ENCODE measurements at regions not wholly inside any gene's neighbourhood (a gene's known extent, or its start where the extent isn't known, plus 50 kb on each side); places are given as distances from the start of the nearest gene placed in this dataset.

DNA sequence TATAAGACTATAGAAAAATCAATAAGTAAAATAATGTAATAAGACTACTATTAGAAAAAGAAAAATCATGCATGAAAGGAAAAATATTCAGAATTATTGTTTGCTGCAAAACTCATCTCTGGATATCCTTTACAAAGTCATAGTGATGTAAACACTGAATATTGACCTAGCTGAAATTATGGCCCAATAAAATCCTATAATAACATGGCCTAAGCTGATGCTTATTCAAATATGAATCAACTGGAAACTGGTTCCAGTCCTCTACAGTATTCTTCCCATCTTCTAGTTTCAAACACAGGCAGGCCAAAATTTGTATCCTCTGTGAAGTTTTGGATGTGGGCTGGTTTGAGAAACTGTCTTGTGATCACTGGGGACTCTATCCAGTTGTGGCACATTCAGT, 134.5 kb downstream of the CNTN3 start (continued):
- TF ChIP-seq USF2 (IDR thresholded peaks at IDR 0.05; ENCODE audit: borderline replicate concordance, low read depth, low read length): no peak

GRCh38 chr3:74470313-74470712, 144.1 kb downstream of the CNTN3 start:
- no peak overlapping the region for H3K4me2 ChIP-seq
- H2AFZ ChIP-seq (ENCODE audit: low read depth): no peak overlapping the region
- H3K27me3 ChIP-seq (ENCODE audit: insufficient read depth): no peaks in the 10 kb centered on the region
- H3K36me3 ChIP-seq (replicated peaks in 1 of 2; ENCODE audit: control insufficient read depth in 1 of 2, insufficient read depth in 2 of 2, low read length in 1 of 2): no peaks in the 10 kb centered on the region
- TF ChIP-seq JUND (IDR thresholded peaks at IDR 0.05) (no peak), MXI1 (IDR thresholded peaks at IDR 0.05; ENCODE audit: low read depth, low read length) (no peak), SIN3A (IDR thresholded peaks at IDR 0.05; ENCODE audit: borderline replicate concordance, low read depth, low read length) (no peak), FOXM1 (IDR thresholded peaks at IDR 0.05; ENCODE audit: low read depth) (no peak), EP300 (IDR thresholded peaks at IDR 0.05; ENCODE audit: borderline replicate concordance in 1 of 2, low read depth in 1 of 2, low read length in 1 of 2) (no peak)
- TF ChIP-seq, protein P1, sequence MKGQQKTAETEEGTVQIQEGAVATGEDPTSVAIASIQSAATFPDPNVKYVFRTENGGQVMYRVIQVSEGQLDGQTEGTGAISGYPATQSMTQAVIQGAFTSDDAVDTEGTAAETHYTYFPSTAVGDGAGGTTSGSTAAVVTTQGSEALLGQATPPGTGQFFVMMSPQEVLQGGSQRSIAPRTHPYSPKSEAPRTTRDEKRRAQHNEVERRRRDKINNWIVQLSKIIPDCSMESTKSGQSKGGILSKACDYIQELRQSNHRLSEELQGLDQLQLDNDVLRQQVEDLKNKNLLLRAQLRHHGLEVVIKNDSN (IDR thresholded peaks at IDR 0.05; ENCODE audit: borderline replicate concordance, low read depth): no peak
- H3K9me3 ChIP-seq: no peaks in the 10 kb centered on the region
- POLR2A ChIA-PET: no interaction called here
- CTCF ChIA-PET: interaction anchor here (1.4 kb wide), 1 partner anchor 15 kb away, joined by 3 read pairs; no protein-coding TSS in a partner anchor
- DNase-seq: no peak
- peaks cover 4 to 5% of the 10 kb centered on the region in 2 experiments; a peak in 2 of 4 replicates for H3K4me1 ChIP-seq (ENCODE audit: control insufficient read depth in 1 of 2, insufficient read depth in 2 of 2, low read depth in 1 of 2, low read length in 1 of 2)
- peaks cover 27% of the 10 kb centered on the region for H3F3A ChIP-seq (replicated peaks; ENCODE audit: insufficient read depth)
- H3K9ac ChIP-seq: no peak overlapping the region
- H3K4me3 ChIP-seq (ENCODE audit: low read depth in 2 of 2, low read length in 1 of 2): no peak overlapping the region
- no peaks in the 10 kb centered on the region for H3K9me2 ChIP-seq
- peaks cover 5% of the 10 kb centered on the region; the same call in 1 of the 2 replicates for H3K79me2 ChIP-seq (ENCODE audit: insufficient read depth)
- 73% methylated on average over 4 of the region's 4 CpGs for WGBS (ENCODE audit: low lambda C conversion rate)
- no peaks in the 10 kb centered on the region for H4K20me1 ChIP-seq (ENCODE audit: insufficient read depth)
- H3K27ac ChIP-seq (ENCODE audit: low read depth in 2 of 2, low read length in 1 of 2): no peak overlapping the region

GRCh38 chr3:74469713-74470112, 144.7 kb downstream of the CNTN3 start:
- TF ChIP-seq, protein P2, sequence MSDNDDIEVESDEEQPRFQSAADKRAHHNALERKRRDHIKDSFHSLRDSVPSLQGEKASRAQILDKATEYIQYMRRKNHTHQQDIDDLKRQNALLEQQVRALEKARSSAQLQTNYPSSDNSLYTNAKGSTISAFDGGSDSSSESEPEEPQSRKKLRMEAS (IDR thresholded peaks at IDR 0.05; ENCODE audit: low read depth): no peak
- TF ChIP-seq MXI1 (IDR thresholded peaks at IDR 0.05; ENCODE audit: low read depth, low read length) (no peak), GABPA (IDR thresholded peaks at IDR 0.05; ENCODE audit: low read depth) (no peak), EZH2phosphoT487 (IDR thresholded peaks at IDR 0.05; ENCODE audit: borderline replicate concordance, low read depth) (no peak), RAD21 (IDR thresholded peaks at IDR 0.05; ENCODE audit: low read length) (no peak), JUND (IDR thresholded peaks at IDR 0.05) (no peak), TAF1 (IDR thresholded peaks at IDR 0.05; ENCODE audit: borderline replicate concordance, low read depth, low read length) (no peak), SIN3A (IDR thresholded peaks at IDR 0.05; ENCODE audit: borderline replicate concordance, low read depth, low read length) (no peak), NRF1 (IDR thresholded peaks at IDR 0.05; ENCODE audit: low read depth, low read length) (no peak), SMC3 (IDR thresholded peaks at IDR 0.05; ENCODE audit: low read depth, low read length) (no peak)
- TF ChIP-seq, protein P3, sequence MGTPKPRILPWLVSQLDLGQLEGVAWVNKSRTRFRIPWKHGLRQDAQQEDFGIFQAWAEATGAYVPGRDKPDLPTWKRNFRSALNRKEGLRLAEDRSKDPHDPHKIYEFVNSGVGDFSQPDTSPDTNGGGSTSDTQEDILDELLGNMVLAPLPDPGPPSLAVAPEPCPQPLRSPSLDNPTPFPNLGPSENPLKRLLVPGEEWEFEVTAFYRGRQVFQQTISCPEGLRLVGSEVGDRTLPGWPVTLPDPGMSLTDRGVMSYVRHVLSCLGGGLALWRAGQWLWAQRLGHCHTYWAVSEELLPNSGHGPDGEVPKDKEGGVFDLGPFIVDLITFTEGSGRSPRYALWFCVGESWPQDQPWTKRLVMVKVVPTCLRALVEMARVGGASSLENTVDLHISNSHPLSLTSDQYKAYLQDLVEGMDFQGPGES (IDR thresholded peaks at IDR 0.05; ENCODE audit: low read depth, low read length): no peak
- TF ChIP-seq, protein P1 (IDR thresholded peaks at IDR 0.05; ENCODE audit: borderline replicate concordance, low read depth): no peak
- H3K27ac ChIP-seq (ENCODE audit: low read depth in 2 of 2, low read length in 1 of 2): peak overlapping the region in 1 of 2 experiments; percentile 64; a peak in 2 of 4 replicates
- no peak overlapping the region for H3K9ac ChIP-seq

More at GRCh38 chr3:74469713-74470112, 144.7 kb downstream of the CNTN3 start:
- CTCF ChIA-PET: interaction anchor here (1.4 kb wide), 1 partner anchor 16 kb away, joined by 3 read pairs; no protein-coding TSS in a partner anchor
- H3K4me1 ChIP-seq (ENCODE audit: control insufficient read depth in 1 of 2, insufficient read depth in 2 of 2, low read depth in 1 of 2, low read length in 1 of 2): peaks cover 5 to 7% of the 10 kb centered on the region in 2 experiments; a peak in 2 of 4 replicates
- POLR2A ChIA-PET: no interaction called here
- no peak for DNase-seq
- no peak overlapping the region for H3K4me2 ChIP-seq
- no peaks in the 10 kb centered on the region for H3K9me3 ChIP-seq
- no peaks in the 10 kb centered on the region for H3K27me3 ChIP-seq (ENCODE audit: insufficient read depth)
- H3K36me3 ChIP-seq (replicated peaks in 1 of 2; ENCODE audit: control insufficient read depth in 1 of 2, insufficient read depth in 2 of 2, low read length in 1 of 2): no peaks in the 10 kb centered on the region
- H3K9me2 ChIP-seq: no peaks in the 10 kb centered on the region
- peaks cover 5% of the 10 kb centered on the region; the same call in 1 of the 2 replicates for H3K79me2 ChIP-seq (ENCODE audit: insufficient read depth)
- peaks cover 33% of the 10 kb centered on the region for H3F3A ChIP-seq (replicated peaks; ENCODE audit: insufficient read depth)
- no peaks in the 10 kb centered on the region for H4K20me1 ChIP-seq (ENCODE audit: insufficient read depth)
- H2AFZ ChIP-seq (ENCODE audit: low read depth): no peak overlapping the region
- 77% methylated on average over 8 of the region's 8 CpGs for WGBS (ENCODE audit: low lambda C conversion rate)
- H3K4me3 ChIP-seq (ENCODE audit: low read depth in 2 of 2, low read length in 1 of 2): no peak overlapping the region
